SK-N-SH treated with all-trans-retinoic acid at 6 μM for 48 hours (cell line): ENCODE measurements at regions not wholly inside any gene's neighbourhood (a gene's known extent, or its start where the extent isn't known, plus 50 kb on each side); places are given as distances from the start of the nearest gene placed in this dataset.

Source experiments
- ARNTL ChIP-seq: fragments of 450-650 bp; formaldehyde crosslinking; IDR thresholded peaks from 2 replicates; pipeline ENCODE4 v1.5.0; 2020; ENCODE audit warnings: low read depth, mild to moderate bottlenecking, moderate library complexity, borderline replicate concordance
- ISL1 ChIP-seq: fragments of 250-450 bp; sonication (Bioruptor Pico); IDR thresholded peaks from 2 replicates; pipeline ENCODE4 v2.1.2; 2022; ENCODE audit warnings: mild to moderate bottlenecking, moderate library complexity
- PPARA ChIP-seq: fragments of 250-450 bp; sonication (Bioruptor Pico); IDR thresholded peaks from 2 replicates; pipeline ENCODE4 v1.5.0; 2020; ENCODE audit warnings: mild to moderate bottlenecking, borderline replicate concordance
- RARB ChIP-seq: fragments of 250-450 bp; sonication (Bioruptor Pico); IDR thresholded peaks from 2 replicates; pipeline ENCODE4 v1.8.0; 2021; ENCODE audit warnings: mild to moderate bottlenecking, moderate library complexity
- TCF4 ChIP-seq: fragments of 250-450 bp; sonication (Bioruptor Pico); IDR thresholded peaks from 2 replicates; pipeline ENCODE4 v1.8.0; 2021; ENCODE audit warnings: mild to moderate bottlenecking, moderate library complexity, borderline replicate concordance
- ZFP3 ChIP-seq: fragments of 250-450 bp; sonication (Bioruptor Pico); IDR thresholded peaks from 2 replicates; pipeline ENCODE4 v1.5.0; 2020; ENCODE audit warnings: mild to moderate bottlenecking, moderate library complexity
- ZNF565 ChIP-seq: fragments of 450-650 bp; formaldehyde crosslinking; conservative IDR thresholded peaks from 2 replicates; pipeline ENCODE4 v1.5.0; 2020; ENCODE audit warnings: low read depth, mild to moderate bottlenecking, moderate library complexity
- ZNF8 ChIP-seq: fragments of 450-650 bp; formaldehyde crosslinking; IDR thresholded peaks from 2 replicates; pipeline ENCODE4 v1.5.0; 2020; ENCODE audit warnings: mild to moderate bottlenecking, moderate library complexity
- TF ChIP-seq, protein P1 (sequence below): fragments of 250-450 bp; sonication (Bioruptor Pico); IDR thresholded peaks from 2 replicates; pipeline ENCODE4 v1.5.1; 2021; ENCODE audit warnings: mild to moderate bottlenecking, moderate library complexity
- TF ChIP-seq, protein P2 (sequence below): fragments of 250-450 bp; sonication (Bioruptor Pico); IDR thresholded peaks from 2 replicates; pipeline ENCODE4 v1.5.1; 2020; ENCODE audit warnings: low read depth, mild to moderate bottlenecking, moderate library complexity
- TF ChIP-seq, protein P3 (sequence below): fragments of 250-450 bp; sonication (Bioruptor Pico); IDR thresholded peaks from 2 replicates; pipeline ENCODE4 v1.8.0; 2021; ENCODE audit warnings: low read depth, mild to moderate bottlenecking, moderate library complexity, borderline replicate concordance
- TF ChIP-seq, protein P4 (sequence below): fragments of 250-450 bp; sonication (Bioruptor Pico); IDR thresholded peaks from 2 replicates; pipeline ENCODE4 v1.8.0; 2020; ENCODE audit warnings: mild to moderate bottlenecking, moderate library complexity, borderline replicate concordance

DNA sequence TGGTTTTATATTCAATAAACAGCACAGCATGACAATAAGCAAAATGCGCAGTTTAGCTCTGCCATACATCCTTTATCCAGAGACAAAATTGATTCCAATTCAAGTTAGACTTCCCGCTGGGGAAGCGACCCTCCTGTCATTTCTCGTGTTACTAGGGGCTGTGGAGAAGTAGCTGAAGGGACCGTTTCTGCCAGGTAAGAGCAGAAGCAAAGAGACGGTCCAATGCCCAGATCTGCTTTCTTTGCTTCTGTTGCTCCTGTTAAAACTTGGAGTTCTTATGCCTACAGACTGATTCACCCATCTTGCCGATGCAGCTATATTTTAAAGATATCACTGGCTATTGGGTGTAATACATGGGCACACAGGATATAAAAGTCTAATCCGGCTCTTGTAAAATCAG, 156.8 kb upstream of the AVPR1A start:
- no peak for TF ChIP-seq ISL1 (CRISPR knock-in tag)
- no peak for TF ChIP-seq ZNF8 (CRISPR knock-in tag)
- TF ChIP-seq, protein P1, sequence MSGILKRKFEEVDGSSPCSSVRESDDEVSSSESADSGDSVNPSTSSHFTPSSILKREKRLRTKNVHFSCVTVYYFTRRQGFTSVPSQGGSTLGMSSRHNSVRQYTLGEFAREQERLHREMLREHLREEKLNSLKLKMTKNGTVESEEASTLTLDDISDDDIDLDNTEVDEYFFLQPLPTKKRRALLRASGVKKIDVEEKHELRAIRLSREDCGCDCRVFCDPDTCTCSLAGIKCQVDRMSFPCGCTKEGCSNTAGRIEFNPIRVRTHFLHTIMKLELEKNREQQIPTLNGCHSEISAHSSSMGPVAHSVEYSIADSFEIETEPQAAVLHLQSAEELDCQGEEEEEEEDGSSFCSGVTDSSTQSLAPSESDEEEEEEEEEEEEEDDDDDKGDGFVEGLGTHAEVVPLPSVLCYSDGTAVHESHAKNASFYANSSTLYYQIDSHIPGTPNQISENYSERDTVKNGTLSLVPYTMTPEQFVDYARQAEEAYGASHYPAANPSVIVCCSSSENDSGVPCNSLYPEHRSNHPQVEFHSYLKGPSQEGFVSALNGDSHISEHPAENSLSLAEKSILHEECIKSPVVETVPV, result no peak
- TF ChIP-seq ARNTL, result no peak
- TF ChIP-seq RARB (CRISPR knock-in tag), result no peak
- TF ChIP-seq PPARA, result no peak
- TF ChIP-seq, protein P2, sequence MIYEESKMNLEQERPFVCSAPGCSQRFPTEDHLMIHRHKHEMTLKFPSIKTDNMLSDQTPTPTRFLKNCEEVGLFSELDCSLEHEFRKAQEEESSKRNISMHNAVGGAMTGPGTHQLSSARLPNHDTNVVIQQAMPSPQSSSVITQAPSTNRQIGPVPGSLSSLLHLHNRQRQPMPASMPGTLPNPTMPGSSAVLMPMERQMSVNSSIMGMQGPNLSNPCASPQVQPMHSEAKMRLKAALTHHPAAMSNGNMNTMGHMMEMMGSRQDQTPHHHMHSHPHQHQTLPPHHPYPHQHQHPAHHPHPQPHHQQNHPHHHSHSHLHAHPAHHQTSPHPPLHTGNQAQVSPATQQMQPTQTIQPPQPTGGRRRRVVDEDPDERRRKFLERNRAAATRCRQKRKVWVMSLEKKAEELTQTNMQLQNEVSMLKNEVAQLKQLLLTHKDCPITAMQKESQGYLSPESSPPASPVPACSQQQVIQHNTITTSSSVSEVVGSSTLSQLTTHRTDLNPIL, result no peak
- TF ChIP-seq TCF4 (CRISPR knock-in tag), result no peak
- TF ChIP-seq, protein P3, sequence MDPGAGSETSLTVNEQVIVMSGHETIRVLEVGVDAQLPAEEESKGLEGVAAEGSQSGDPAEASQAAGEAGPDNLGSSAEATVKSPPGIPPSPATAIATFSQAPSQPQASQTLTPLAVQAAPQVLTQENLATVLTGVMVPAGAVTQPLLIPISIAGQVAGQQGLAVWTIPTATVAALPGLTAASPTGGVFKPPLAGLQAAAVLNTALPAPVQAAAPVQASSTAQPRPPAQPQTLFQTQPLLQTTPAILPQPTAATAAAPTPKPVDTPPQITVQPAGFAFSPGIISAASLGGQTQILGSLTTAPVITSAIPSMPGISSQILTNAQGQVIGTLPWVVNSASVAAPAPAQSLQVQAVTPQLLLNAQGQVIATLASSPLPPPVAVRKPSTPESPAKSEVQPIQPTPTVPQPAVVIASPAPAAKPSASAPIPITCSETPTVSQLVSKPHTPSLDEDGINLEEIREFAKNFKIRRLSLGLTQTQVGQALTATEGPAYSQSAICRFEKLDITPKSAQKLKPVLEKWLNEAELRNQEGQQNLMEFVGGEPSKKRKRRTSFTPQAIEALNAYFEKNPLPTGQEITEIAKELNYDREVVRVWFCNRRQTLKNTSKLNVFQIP (CRISPR knock-in tag), result no peak
- no peak for TF ChIP-seq ZNF565 (CRISPR knock-in tag)
- TF ChIP-seq, protein P4, sequence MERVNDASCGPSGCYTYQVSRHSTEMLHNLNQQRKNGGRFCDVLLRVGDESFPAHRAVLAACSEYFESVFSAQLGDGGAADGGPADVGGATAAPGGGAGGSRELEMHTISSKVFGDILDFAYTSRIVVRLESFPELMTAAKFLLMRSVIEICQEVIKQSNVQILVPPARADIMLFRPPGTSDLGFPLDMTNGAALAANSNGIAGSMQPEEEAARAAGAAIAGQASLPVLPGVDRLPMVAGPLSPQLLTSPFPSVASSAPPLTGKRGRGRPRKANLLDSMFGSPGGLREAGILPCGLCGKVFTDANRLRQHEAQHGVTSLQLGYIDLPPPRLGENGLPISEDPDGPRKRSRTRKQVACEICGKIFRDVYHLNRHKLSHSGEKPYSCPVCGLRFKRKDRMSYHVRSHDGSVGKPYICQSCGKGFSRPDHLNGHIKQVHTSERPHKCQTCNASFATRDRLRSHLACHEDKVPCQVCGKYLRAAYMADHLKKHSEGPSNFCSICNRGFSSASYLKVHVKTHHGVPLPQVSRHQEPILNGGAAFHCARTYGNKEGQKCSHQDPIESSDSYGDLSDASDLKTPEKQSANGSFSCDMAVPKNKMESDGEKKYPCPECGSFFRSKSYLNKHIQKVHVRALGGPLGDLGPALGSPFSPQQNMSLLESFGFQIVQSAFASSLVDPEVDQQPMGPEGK, result no peak
- no peak for TF ChIP-seq ZFP3 (CRISPR knock-in tag)
